Stimulated activated CD8-positive, alpha-beta memory T cell treated with anti-CD3 and anti-CD28 coated beads, Interleukin-4, amount 100 ng/mL, for 24 hours (primary cell): ENCODE measurements at regions not wholly inside any gene's neighbourhood (a gene's known extent, or its start where the extent isn't known, plus 50 kb on each side); places are given as distances from the start of the nearest gene placed in this dataset.
A peak's percentile ranks its signal among the peaks of the same experiment; 100 is the strongest.

ENCODE experiments used
- DNase-seq: peaks from one replicate; pipeline ENCODE4 v3.0.0-alpha.2; 2020; ENCODE audit warnings: low read depth

- DNase-seq, result no peak
Observed at GRCh38 chr19:5392486-5392885, 51.9 kb upstream of the PTPRS start.

- DNase-seq, result no peak
Observed at GRCh38 chr19:5393088-5393487, 52.5 kb upstream of the PTPRS start.

- DNase-seq, result no peak
Observed at GRCh38 chr19:5394551-5395505, 54.2 kb upstream of the PTPRS start.

GRCh38 chr19:5395556-5395955, 54.9 kb upstream of the PTPRS start:
- no peak for DNase-seq

GRCh38 chr19:5396096-5396939, 55.7 kb upstream of the PTPRS start:
- no peak for DNase-seq

GRCh38 chr19:5396963-5397362, 56.4 kb upstream of the PTPRS start:
- no peak for DNase-seq

- DNase-seq, result no peak
Observed at GRCh38 chr19:5397804-5398692, 57.2 kb upstream of the ZNRF4 start.

GRCh38 chr19:5398693-5399057, 56.5 kb upstream of the ZNRF4 start:
- no peak for DNase-seq

- peak; percentile 51 for DNase-seq
Observed at GRCh38 chr19:5403968-5404640, 51.1 kb upstream of the ZNRF4 start.
